AG04450 (cell line): ENCODE measurements at regions not wholly inside any gene's neighbourhood (a gene's known extent, or its start where the extent isn't known, plus 50 kb on each side); places are given as distances from the start of the nearest gene placed in this dataset.
"Not testable (repeated sequence)": the region's sequence is repeated elsewhere in the genome, so short reads cannot be mapped to it uniquely, and the experiment has no call there.

Experiments used
- CTCF ChIA-PET: fragments of 300-600, 350-600 bp; formaldehyde crosslinking; extraction: SDS; loops from one replicate; lab custom pipeline; 2022; ENCODE audit warnings: antibody characterized with exemption, inconsistent platforms; lab: Charles Lee
- POLR2A ChIA-PET: fragments of 350-600 bp; formaldehyde crosslinking; extraction: SDS; loops from one replicate; lab custom pipeline; 2021; ENCODE audit warnings: antibody characterized with exemption, inconsistent platforms; lab: Yijun Ruan, JAX
- DNase-seq: peaks from one replicate; pipeline ENCODE4 v3.0.0-alpha.2; 2011; ENCODE audit warnings: low read depth, low spot score
- H3K27ac ChIP-seq: one replicate; pipeline ENCODE4 v1.5.1; 2012; ENCODE audit warnings: low read depth, low read length, control low read depth
- H3K27me3 ChIP-seq: one replicate; pipeline ENCODE4 v1.6.0; 2012; ENCODE audit warnings: low read length; ENCODE audit not compliant: control insufficient read depth, insufficient read depth
- H3K4me3 ChIP-seq: 2 replicates; pipeline ENCODE4 v1.5.1; 2011; ENCODE audit warnings: mild to moderate bottlenecking, low read depth, low read length, control low read depth
- H3K9me3 ChIP-seq: 2 replicates; pipeline ENCODE4 v1.5.1; 2012; ENCODE audit warnings: low read length; ENCODE audit not compliant: control insufficient read depth, insufficient read depth
- TF ChIP-seq, protein P1 (sequence below): IDR thresholded peaks from 2 replicates; pipeline ENCODE4 v1.5.1; 2011; ENCODE audit warnings: low read depth, low read length, control low read depth, inconsistent platforms

DNA sequence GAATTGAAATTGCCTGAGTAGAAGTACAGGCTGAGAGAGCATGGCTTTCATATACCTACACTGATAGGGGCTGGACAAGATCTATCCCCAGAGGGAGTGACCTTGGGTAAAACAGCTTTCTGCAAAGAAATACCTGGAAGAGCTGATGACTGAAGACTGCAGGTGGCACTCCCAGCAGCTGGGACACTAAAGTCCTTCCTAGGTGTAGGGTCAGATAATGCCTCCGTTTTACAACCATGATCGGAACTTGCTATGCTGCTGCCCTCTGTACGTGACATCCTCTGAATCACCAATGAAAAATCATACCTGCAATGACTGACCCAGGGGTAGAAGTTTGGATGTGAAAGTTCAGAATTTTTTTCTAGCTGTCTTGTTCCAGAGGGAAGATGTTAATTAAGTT is 107.2 kb upstream of the WDR1 start:
- H3K27ac ChIP-seq = no peak overlapping the region
- ChIA-PET CTCF (no interaction called here), POLR2A (no interaction called here)
- no peaks in the 10 kb centered on the region for H3K27me3 ChIP-seq
- H3K4me3 ChIP-seq = no peak overlapping the region
- DNase-seq = no peak
- TF ChIP-seq, protein P1, sequence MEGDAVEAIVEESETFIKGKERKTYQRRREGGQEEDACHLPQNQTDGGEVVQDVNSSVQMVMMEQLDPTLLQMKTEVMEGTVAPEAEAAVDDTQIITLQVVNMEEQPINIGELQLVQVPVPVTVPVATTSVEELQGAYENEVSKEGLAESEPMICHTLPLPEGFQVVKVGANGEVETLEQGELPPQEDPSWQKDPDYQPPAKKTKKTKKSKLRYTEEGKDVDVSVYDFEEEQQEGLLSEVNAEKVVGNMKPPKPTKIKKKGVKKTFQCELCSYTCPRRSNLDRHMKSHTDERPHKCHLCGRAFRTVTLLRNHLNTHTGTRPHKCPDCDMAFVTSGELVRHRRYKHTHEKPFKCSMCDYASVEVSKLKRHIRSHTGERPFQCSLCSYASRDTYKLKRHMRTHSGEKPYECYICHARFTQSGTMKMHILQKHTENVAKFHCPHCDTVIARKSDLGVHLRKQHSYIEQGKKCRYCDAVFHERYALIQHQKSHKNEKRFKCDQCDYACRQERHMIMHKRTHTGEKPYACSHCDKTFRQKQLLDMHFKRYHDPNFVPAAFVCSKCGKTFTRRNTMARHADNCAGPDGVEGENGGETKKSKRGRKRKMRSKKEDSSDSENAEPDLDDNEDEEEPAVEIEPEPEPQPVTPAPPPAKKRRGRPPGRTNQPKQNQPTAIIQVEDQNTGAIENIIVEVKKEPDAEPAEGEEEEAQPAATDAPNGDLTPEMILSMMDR = no peak
- H3K9me3 ChIP-seq = no peaks in the 10 kb centered on the region

DNA sequence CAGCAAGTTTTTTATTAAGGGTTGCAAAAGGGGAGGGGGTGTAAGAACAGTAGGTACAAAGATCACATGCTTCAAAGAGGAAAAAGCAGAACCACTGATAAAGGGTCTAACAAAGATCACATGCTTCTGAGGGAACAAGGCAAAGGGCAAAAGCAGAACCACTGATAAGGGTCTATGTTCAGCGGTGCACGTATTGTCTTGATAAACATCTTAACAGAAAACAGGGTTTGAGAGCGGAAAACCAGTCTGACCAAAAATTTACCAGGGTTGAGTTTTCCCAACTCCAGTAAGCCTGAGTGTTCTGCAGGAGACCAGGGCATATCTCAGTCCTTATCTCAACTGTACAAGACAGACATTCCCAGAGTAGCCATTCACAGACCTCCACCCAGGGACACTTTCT is 96.9 kb upstream of the WDR1 start:
- DNase-seq, H3K4me3 ChIP-seq, H3K9me3 ChIP-seq, POLR2A ChIA-PET, H3K27ac ChIP-seq, H3K27me3 ChIP-seq: not testable (repeated sequence)
- CTCF ChIA-PET = interaction anchor here (0.7 kb wide), 1 partner anchor 195 kb away, joined by 3 read pairs; no protein-coding TSS in a partner anchor

DNA sequence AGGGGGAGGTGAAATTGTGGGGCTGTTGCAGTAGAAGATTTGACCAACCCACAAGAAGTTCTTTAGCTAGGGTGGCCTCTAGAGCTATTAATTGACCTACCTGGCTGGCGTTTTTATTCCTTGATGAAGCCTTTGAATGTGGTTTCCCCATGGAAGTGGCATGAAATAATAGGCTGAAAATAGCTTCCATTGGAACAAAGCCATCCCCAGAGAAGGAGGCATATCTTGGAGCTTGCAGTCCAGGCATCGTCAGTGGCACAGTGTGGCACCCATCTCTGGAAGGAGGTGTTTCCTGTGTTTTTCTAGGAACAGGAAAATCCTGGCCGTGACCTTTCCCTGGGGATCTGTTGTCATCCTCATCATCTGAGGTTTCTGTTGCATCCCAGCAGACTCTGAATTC is 96.3 kb upstream of the WDR1 start:
- no peak for DNase-seq
- ChIA-PET POLR2A (no interaction called here), CTCF (no interaction called here)
- H3K27ac ChIP-seq = no peak overlapping the region
- H3K4me3 ChIP-seq = no peak overlapping the region
- H3K9me3 ChIP-seq = no peaks in the 10 kb centered on the region
- TF ChIP-seq, protein P1 = no peak
- H3K27me3 ChIP-seq = no peaks in the 10 kb centered on the region

- no peak overlapping the region for H3K27ac ChIP-seq
- no peaks in the 10 kb centered on the region for H3K9me3 ChIP-seq
- DNase-seq = no peak
- TF ChIP-seq, protein P1 = no peak
- H3K4me3 ChIP-seq = no peak overlapping the region
- ChIA-PET POLR2A (no interaction called here), CTCF (no interaction called here)
- no peaks in the 10 kb centered on the region for H3K27me3 ChIP-seq
Measured at GRCh38 chr4:10212400-10212799, 95.8 kb upstream of the WDR1 start.

DNA sequence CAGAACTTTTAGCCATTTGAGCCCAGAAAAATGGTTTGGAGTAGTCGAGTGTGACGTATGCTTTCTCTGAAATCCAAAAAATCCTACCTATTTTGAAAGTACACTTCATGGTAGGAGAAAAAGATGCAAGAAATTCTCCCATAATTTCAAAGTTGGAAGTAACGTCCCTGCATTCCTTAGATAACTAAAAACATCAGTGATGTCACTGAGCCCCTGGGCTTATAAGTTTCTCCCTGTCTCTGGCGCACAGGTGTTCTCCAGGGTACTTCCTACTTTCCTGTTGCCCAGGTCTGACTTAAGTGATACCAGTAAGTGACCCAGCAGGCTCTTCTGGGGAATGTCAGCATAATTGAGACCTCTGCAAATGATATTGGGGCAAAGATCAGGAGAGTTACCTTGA is 90.5 kb upstream of the WDR1 start:
- Histone ChIP-seq H3K9me3 (no peaks in the 10 kb centered on the region), H3K27ac (no peak overlapping the region), H3K27me3 (no peaks in the 10 kb centered on the region), H3K4me3 (no peak overlapping the region)
- ChIA-PET CTCF (no interaction called here), POLR2A (no interaction called here)
- no peak for DNase-seq
- TF ChIP-seq, protein P1 = no peak

- TF ChIP-seq, protein P1 = no peak
- CTCF ChIA-PET = no interaction called here
- H3K9me3 ChIP-seq = no peaks in the 10 kb centered on the region
- POLR2A ChIA-PET = no interaction called here
- H3K27ac ChIP-seq = no peak overlapping the region
- no peak overlapping the region for H3K4me3 ChIP-seq
- H3K27me3 ChIP-seq = no peaks in the 10 kb centered on the region
- DNase-seq = no peak
Measured at GRCh38 chr4:10205223-10205622, 88.6 kb upstream of the WDR1 start.
